GM12878 (cell line): ENCODE measurements at regions not wholly inside any gene's neighbourhood (a gene's known extent, or its start where the extent isn't known, plus 50 kb on each side); places are given as distances from the start of the nearest gene placed in this dataset.

Experiments used
- ATAC-seq: fragments of 200-7000 bp; cut with Tn5 transposase; 3 replicates; pipeline ENCODE4 v1.9.1; 2020; ENCODE audit warnings: mild to moderate bottlenecking, moderate library complexity
- BruUV-seq: library from RNA; stranded (reverse); fragments of 400-500 nt; replicated peaks from 2 replicates; lab custom pipeline; 2021; lab: Mats Ljungman, UMichigan
- CTCF ChIA-PET: fragments of 300-600 bp; sonication (Branson Sonifier 250); formaldehyde crosslinking; extraction: SDS; loops from one replicate; lab custom pipeline; 2021; ENCODE audit warnings: inconsistent platforms; lab: Yijun Ruan, JAX
- POLR2A ChIA-PET: fragments of 350-600 bp; formaldehyde crosslinking; extraction: SDS; loops from one replicate; lab custom pipeline; 2021; ENCODE audit warnings: inconsistent platforms; lab: Charles Lee
- RAD21 ChIA-PET: fragments of 300-600 bp; sonication (Branson Sonifier 250); formaldehyde crosslinking; loops from one replicate; lab custom pipeline; 2023; ENCODE audit warnings: antibody characterized with exemption; ENCODE audit not compliant: unreplicated experiment; lab: Charles Lee
- SMC1A ChIA-PET: fragments of 300-600 bp; sonication (Branson Sonifier 250); formaldehyde crosslinking; loops from one replicate; lab custom pipeline; 2023; ENCODE audit not compliant: unreplicated experiment, uncharacterized antibody; lab: Charles Lee
- DNase-seq: peaks from one replicate; pipeline ENCODE4 v3.0.0-alpha.2; 2011; ENCODE audit warnings: low read depth, low spot score
- FAIRE-seq: peaks from 3 replicates; lab custom pipeline; 2011; peaks lifted over from hg19 to GRCh38; lab: Jason Lieb, UNC
- H2AFZ ChIP-seq: 2 replicates; pipeline ENCODE4 v1.6.0; 2011; ENCODE audit warnings: low read depth, low read length, control low read depth; ENCODE audit not compliant: control insufficient read depth
- H3K27ac ChIP-seq: 2 replicates; pipeline ENCODE4 v1.5.1; 2011; ENCODE audit warnings: control low read depth; ENCODE audit not compliant: control insufficient read depth, insufficient read depth
- H3K27me3 ChIP-seq, 2 experiments: replicated peaks in 1 of 2; 2 replicates each; pipeline versions ENCODE4 v1.6.0 to v1.6.1; 2011; ENCODE audit warnings: low read length in 1 of 2; ENCODE audit not compliant: control insufficient read depth in 2 of 2, insufficient read depth in 2 of 2
- H3K36me3 ChIP-seq, 2 experiments: 2 replicates each; pipeline ENCODE4 v1.5.1; 2011; ENCODE audit warnings: low read length in 1 of 2; ENCODE audit not compliant: control insufficient read depth in 2 of 2, insufficient read depth in 2 of 2
- H3K4me1 ChIP-seq: 2 replicates; pipeline ENCODE4 v1.6.1; 2011; ENCODE audit warnings: mild to moderate bottlenecking, low read length, moderate library complexity, mixed read lengths; ENCODE audit not compliant: control insufficient read depth, insufficient read depth
- H3K4me2 ChIP-seq: 2 replicates; pipeline ENCODE4 v1.6.0; 2011; ENCODE audit warnings: control low read depth; ENCODE audit not compliant: control insufficient read depth, insufficient read depth
- H3K4me3 ChIP-seq: fragments of 200-600 bp; sonication (generic); 2 replicates; pipeline ENCODE4 v1.5.1; 2016
- H3K79me2 ChIP-seq: 2 replicates; pipeline ENCODE4 v1.6.0; 2011; ENCODE audit warnings: low read length; ENCODE audit not compliant: control insufficient read depth, insufficient read depth
- H3K9ac ChIP-seq: 2 replicates; pipeline ENCODE4 v1.8.0; 2011; ENCODE audit warnings: low read length, control low read depth, mixed read lengths; ENCODE audit not compliant: control insufficient read depth, insufficient read depth
- H3K9me3 ChIP-seq: replicated peaks from 3 replicates; pipeline ENCODE4 v1.5.1; 2011; ENCODE audit warnings: mild to moderate bottlenecking, low read length; ENCODE audit not compliant: control insufficient read depth, insufficient read depth
- H4K20me1 ChIP-seq: 2 replicates; pipeline ENCODE4 v1.6.0; 2011; ENCODE audit not compliant: control insufficient read depth, insufficient read depth
- EGR1 ChIP-seq, 2 experiments: IDR thresholded peaks; 1 replicate in 1 of 2; 2 replicates in 1 of 2; pipeline ENCODE4 v1.6.1; 2011 to 2012; ENCODE audit warnings: low read depth in 2 of 2, low read length in 2 of 2, borderline replicate concordance in 1 of 2, mild to moderate bottlenecking in 1 of 2, moderate library complexity in 1 of 2
- EP300 ChIP-seq, 2 experiments: fragments of 150-350 bp in 1 of 2; IDR thresholded peaks; 2 replicates each; pipeline ENCODE4 v1.6.1; 2011 to 2012; ENCODE audit warnings: low read depth in 2 of 2, low read length in 2 of 2, borderline replicate concordance in 1 of 2, improper control_type of control experiment in 1 of 2, inconsistent platforms in 1 of 2; ENCODE audit not compliant: control insufficient read depth in 1 of 2
- GATAD2B ChIP-seq: fragments of 450-650 bp; conservative IDR thresholded peaks from 2 replicates; pipeline ENCODE4 v1.6.1; 2017; ENCODE audit warnings: low read depth, mild to moderate bottlenecking, moderate library complexity
- HDGF ChIP-seq: fragments of 450-650 bp; IDR thresholded peaks from 2 replicates; pipeline ENCODE4 v1.6.1; 2016; ENCODE audit warnings: antibody characterized with exemption
- NFIC ChIP-seq: IDR thresholded peaks from 2 replicates; pipeline ENCODE4 v1.6.1; 2012; ENCODE audit warnings: low read depth, mild to moderate bottlenecking, inconsistent platforms, low read length, moderate library complexity
- SPI1 ChIP-seq: IDR thresholded peaks from 2 replicates; pipeline ENCODE4 v1.6.1; 2011; ENCODE audit warnings: low read depth, mild to moderate bottlenecking, low read length, moderate library complexity, borderline replicate concordance; ENCODE audit not compliant: insufficient read depth
- USF2 ChIP-seq: IDR thresholded peaks from 2 replicates; pipeline ENCODE4 v1.6.1; 2011; ENCODE audit warnings: low read depth, low read length, improper control_type of control experiment, borderline replicate concordance
- ZNF592 ChIP-seq: fragments of 450-650 bp; IDR thresholded peaks from 2 replicates; pipeline ENCODE4 v1.6.1; 2017; ENCODE audit warnings: mild to moderate bottlenecking, moderate library complexity
- WGBS: methylation state at CpG from one replicate; pipeline ENCODE4 v1.1.6; 2016; ENCODE audit warnings: low lambda C conversion rate; ENCODE audit not compliant: insufficient replicate concordance, insufficient coverage; ENCODE audit errors: missing lambda C conversion rate; 5-methylcytosine and 5-hydroxymethylcytosine counted together
- in situ Hi-C: fragments of 300-500 bp; cut with MboI; formaldehyde crosslinking; loops from 9 replicates; pipeline ENCODE4 v1.14.3; 2018; ENCODE audit warnings: mixed read lengths
- intact Hi-C: fragments of 100-400 bp; cut with micrococcal nuclease; formaldehyde crosslinking; loops from one replicate; pipeline ENCODE4 v1.14.2; 2022; ENCODE audit not compliant: unreplicated experiment

- TF ChIP-seq ZNF592 (no peak), EGR1 (IDR thresholded peaks at IDR 0.05; ENCODE audit: borderline replicate concordance in 1 of 2, low read depth in 2 of 2, low read length in 2 of 2) (no peak), NFIC (no peak), EP300 (IDR thresholded peaks at IDR 0.05; ENCODE audit: borderline replicate concordance in 1 of 2, control insufficient read depth in 1 of 2, low read depth in 2 of 2, low read length in 2 of 2) (no peak)
Observed at GRCh38 chr1:181896824-181897223, 164.7 kb downstream of the ZNF648 start (continued).

DNA sequence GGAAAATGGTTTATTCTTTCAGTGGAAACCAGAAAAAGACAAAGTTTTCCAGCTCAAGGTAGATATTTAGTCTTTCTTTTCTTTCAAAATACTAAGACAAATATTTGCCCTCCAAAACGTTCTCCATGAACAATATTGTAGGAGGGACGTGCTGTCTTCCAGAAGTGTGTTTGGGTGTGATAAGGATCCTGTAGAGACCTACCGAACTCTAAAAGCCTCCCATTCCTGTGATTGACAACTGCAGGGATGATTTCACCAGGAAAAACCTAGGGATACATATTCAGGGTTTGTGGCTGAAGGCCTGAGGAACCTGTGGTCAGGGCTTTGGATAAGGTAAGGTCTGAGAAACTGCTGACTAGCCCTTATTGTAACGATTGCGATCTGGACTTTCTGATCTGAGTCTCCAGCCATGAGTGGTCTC is 167.1 kb downstream of the ZNF648 start:
- Histone ChIP-seq H2AFZ (no peak overlapping the region), H3K36me3 (no peaks in the 10 kb centered on the region), H3K4me3 (no peak overlapping the region), H3K27me3 (0 out of 4 replicates have a peak, but pooled peaks cover 0 to 3% of the 10 kb centered on the region in 2 experiments), H3K9me3 (no peaks in the 10 kb centered on the region), H3K4me2 (no peak overlapping the region), H3K9ac (no peak overlapping the region), H3K4me1 (no peaks in the 10 kb centered on the region), H4K20me1 (no peaks in the 10 kb centered on the region), H3K27ac (no peak overlapping the region), H3K79me2 (no peaks in the 10 kb centered on the region)
- SMC1A ChIA-PET = no interaction called here
- CTCF ChIA-PET = no interaction called here
- ATAC-seq (no peak), FAIRE-seq (no peak), DNase-seq (no peak)
- no TSS peak for BruUV-seq
- WGBS = 46% methylated on average over 5 of the region's 5 CpGs
- POLR2A ChIA-PET = no interaction called here
- RAD21 ChIA-PET = no interaction called here
- in situ Hi-C loops (no loop called here), intact Hi-C loops (no loop called here)
- TF ChIP-seq USF2 (no peak), EP300 (IDR thresholded peaks at IDR 0.05; ENCODE audit: borderline replicate concordance in 1 of 2, control insufficient read depth in 1 of 2, low read depth in 2 of 2, low read length in 2 of 2) (no peak), GATAD2B (no peak), HDGF (no peak), SPI1 (no peak)
